ENCODE measurements at regions not wholly inside any gene's neighbourhood (a gene's known extent, or its start where the extent isn't known, plus 50 kb on each side); places are given as distances from the start of the nearest gene placed in this dataset.

- TF ChIP-seq ZNF407 (IDR thresholded peaks at IDR 0.05; ENCODE audit: low read depth) (no peak), MXI1 (IDR thresholded peaks at IDR 0.05; ENCODE audit: low read depth, low read length) (no peak), SMARCA5 (IDR thresholded peaks at IDR 0.05) (no peak), MLX (CRISPR knock-in tag; conservative IDR thresholded peaks at IDR 0.05) (no peak), MCM7 (IDR thresholded peaks at IDR 0.05) (no peak), PHF21A (IDR thresholded peaks at IDR 0.05; ENCODE audit: borderline replicate concordance, low read depth) (no peak), NFE2 (IDR thresholded peaks at IDR 0.05; ENCODE audit: low read depth) (no peak), HNRNPK (IDR thresholded peaks at IDR 0.05; ENCODE audit: low read depth, low read length, poor library complexity, severe bottlenecking) (no peak), FOXK1 (CRISPR knock-in tag; IDR thresholded peaks at IDR 0.05; ENCODE audit: borderline replicate concordance) (no peak), ZC3H4 (CRISPR knock-in tag; IDR thresholded peaks at IDR 0.05; ENCODE audit: borderline replicate concordance) (no peak), ZBTB17 (CRISPR knock-in tag; IDR thresholded peaks at IDR 0.05) (no peak), BRF2 (IDR thresholded peaks at IDR 0.05; ENCODE audit: borderline replicate concordance, insufficient read depth, insufficient read length) (no peak), ZNF639 (CRISPR knock-in tag; conservative IDR thresholded peaks at IDR 0.05 in 1 of 2, IDR thresholded peaks at IDR 0.05 in 1 of 2) (no peak), MAFK (IDR thresholded peaks at IDR 0.05; ENCODE audit: low read length) (no peak), NCOA1 (IDR thresholded peaks at IDR 0.05; ENCODE audit: low read depth) (no peak)
These were observed 368.5 kb downstream of the ZEB2 start (continued) for GRCh38 chr2:144151405-144151804.
